Kidney (tissue), 13 donors: ENCODE measurements at regions not wholly inside any gene's neighbourhood (a gene's known extent, or its start where the extent isn't known, plus 50 kb on each side); places are given as distances from the start of the nearest gene placed in this dataset.

ENCODE experiments used
- DNase-seq, 5 donors: peaks; one replicate each; pipeline ENCODE4 v3.0.0-alpha.2; 2013 to 2020
- FAIRE-seq: peaks from 2 replicates; lab custom pipeline; 2012; peaks lifted over from hg19 to GRCh38; lab: Jason Lieb, UNC
- H3K27ac ChIP-seq, 2 donors: one replicate each; pipeline ENCODE4 v1.7.0; 2013; ENCODE audit warnings: low read depth in 2 of 2, low read length in 2 of 2, inconsistent platforms in 1 of 2
- H3K27me3 ChIP-seq: one replicate; pipeline ENCODE4 v1.7.1; 2013; ENCODE audit warnings: low read length, inconsistent platforms; ENCODE audit not compliant: control insufficient read depth, insufficient read depth
- H3K36me3 ChIP-seq, 3 donors: one replicate each; pipeline versions ENCODE4 v1.7.0 to v1.7.1; 2013; ENCODE audit warnings: low read length in 3 of 3, control low read depth in 1 of 3, inconsistent platforms in 1 of 3; ENCODE audit not compliant: insufficient read depth in 3 of 3, control insufficient read depth in 2 of 3
- H3K4me1 ChIP-seq, 3 donors: one replicate each; pipeline versions ENCODE4 v1.7.0 to v1.7.1; 2013; ENCODE audit warnings: low read length in 3 of 3, inconsistent platforms in 1 of 3, low read depth in 1 of 3; ENCODE audit not compliant: control insufficient read depth in 2 of 3, insufficient read depth in 2 of 3
- H3K4me3 ChIP-seq, 3 donors: one replicate each; pipeline versions ENCODE4 v1.7.0 to v1.8.1; 2013; ENCODE audit warnings: low read length in 3 of 3, control low read depth in 1 of 3, inconsistent platforms in 1 of 3
- H3K9ac ChIP-seq, 3 donors: one replicate each; pipeline versions ENCODE4 v1.7.0 to v1.7.1; 2013; ENCODE audit warnings: low read length in 3 of 3, control low read depth in 1 of 3, inconsistent platforms in 1 of 3
- H3K9me3 ChIP-seq, 3 donors: one replicate each; pipeline versions ENCODE4 v1.7.0 to v1.7.1; 2013; ENCODE audit warnings: low read length in 3 of 3, control low read depth in 1 of 3, inconsistent platforms in 1 of 3; ENCODE audit not compliant: control insufficient read depth in 2 of 3, insufficient read depth in 1 of 3
- intact Hi-C: fragments of 100-400 bp; cut with DNase I; formaldehyde crosslinking; loops from one replicate; pipeline ENCODE4 v1.11.1; 2022
- TF ChIP-seq, protein P1 (sequence below): IDR thresholded peaks from 3 replicates; pipeline ENCODE4 v1.5.1; 2012; ENCODE audit warnings: mild to moderate bottlenecking, moderate library complexity, borderline replicate concordance; ENCODE audit not compliant: insufficient read depth; ENCODE audit errors: extremely low read depth
- donor health status: control.
- donor health status: control.
- donor health status: control.
- donor health status: control.
- donor health status: control.
- donor health status: DM: yes; HTN: yes; CAD: no.
- donor health status: Normal renal cell carcinoma (clear cell type).

- Histone ChIP-seq H3K27ac (no peak overlapping the region), H3K27me3 (no peaks in the 10 kb centered on the region), H3K4me1 (peaks cover 0 to 4% (median 0%) of the 10 kb centered on the region in 3 donors), H3K9me3 (no peaks in the 10 kb centered on the region), H3K36me3 (no peaks in the 10 kb centered on the region), H3K9ac (no peak overlapping the region), H3K4me3 (no peak overlapping the region)
- intact Hi-C loops, result no loop called here
- TF ChIP-seq, protein P1, sequence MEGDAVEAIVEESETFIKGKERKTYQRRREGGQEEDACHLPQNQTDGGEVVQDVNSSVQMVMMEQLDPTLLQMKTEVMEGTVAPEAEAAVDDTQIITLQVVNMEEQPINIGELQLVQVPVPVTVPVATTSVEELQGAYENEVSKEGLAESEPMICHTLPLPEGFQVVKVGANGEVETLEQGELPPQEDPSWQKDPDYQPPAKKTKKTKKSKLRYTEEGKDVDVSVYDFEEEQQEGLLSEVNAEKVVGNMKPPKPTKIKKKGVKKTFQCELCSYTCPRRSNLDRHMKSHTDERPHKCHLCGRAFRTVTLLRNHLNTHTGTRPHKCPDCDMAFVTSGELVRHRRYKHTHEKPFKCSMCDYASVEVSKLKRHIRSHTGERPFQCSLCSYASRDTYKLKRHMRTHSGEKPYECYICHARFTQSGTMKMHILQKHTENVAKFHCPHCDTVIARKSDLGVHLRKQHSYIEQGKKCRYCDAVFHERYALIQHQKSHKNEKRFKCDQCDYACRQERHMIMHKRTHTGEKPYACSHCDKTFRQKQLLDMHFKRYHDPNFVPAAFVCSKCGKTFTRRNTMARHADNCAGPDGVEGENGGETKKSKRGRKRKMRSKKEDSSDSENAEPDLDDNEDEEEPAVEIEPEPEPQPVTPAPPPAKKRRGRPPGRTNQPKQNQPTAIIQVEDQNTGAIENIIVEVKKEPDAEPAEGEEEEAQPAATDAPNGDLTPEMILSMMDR, result no peak
- FAIRE-seq (no peak), DNase-seq (no peak)
Measured at GRCh38 chr16:13429416-13429815, 490.5 kb upstream of the ERCC4 start.

DNA sequence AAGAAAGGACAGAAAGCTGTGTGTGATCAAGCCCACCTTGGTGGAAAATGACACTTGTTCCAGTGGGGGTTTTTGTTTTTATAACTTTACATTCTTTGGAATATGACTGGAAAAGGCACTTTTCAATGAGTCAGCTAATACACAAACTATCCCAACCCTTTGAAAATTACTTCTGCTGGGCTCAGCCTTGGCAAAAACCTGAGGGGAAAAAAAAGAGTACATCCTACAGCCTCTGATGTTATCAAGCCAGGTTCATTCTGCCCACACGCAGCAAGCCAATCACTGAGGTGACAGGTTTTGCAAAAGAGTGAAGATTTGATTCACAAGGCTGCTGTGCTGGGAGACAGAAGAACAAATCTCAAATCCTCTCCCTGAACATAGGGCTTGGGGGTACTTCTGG, 484.5 kb upstream of the ERCC4 start:
- Histone ChIP-seq H3K36me3 (no peaks in the 10 kb centered on the region), H3K27ac (peak overlapping the region; percentile 88 to 94), H3K9me3 (no peaks in the 10 kb centered on the region), H3K4me3 (peak overlapping the region in 1 of 3 donors; percentile 19), H3K9ac (peak overlapping the region in 1 of 3 donors; percentile 53), H3K4me1 (peaks cover 4 to 19% (median 11%) of the 10 kb centered on the region in 3 donors), H3K27me3 (no peaks in the 10 kb centered on the region)
- intact Hi-C loops, result no loop called here
- FAIRE-seq (no peak), DNase-seq (peak in 1 of 5 donors; percentile 22)
- TF ChIP-seq, protein P1, result no peak

- H3K4me1 ChIP-seq, result peaks cover 4 to 19% (median 11%) of the 10 kb centered on the region in 3 donors
- no peaks in the 10 kb centered on the region for H3K27me3 ChIP-seq
- FAIRE-seq, result no peak
Measured at GRCh38 chr16:13435873-13436474, 484.0 kb upstream of the ERCC4 start.

More at GRCh38 chr16:13435873-13436474, 484.0 kb upstream of the ERCC4 start:
- intact Hi-C loops, result no loop called here
- Histone ChIP-seq H3K4me3 (peak overlapping the region in 1 of 3 donors; percentile 19), H3K9ac (peak overlapping the region in 2 of 3 donors; percentile 6 to 53), H3K27ac (peak overlapping the region; percentile 88 to 94), H3K36me3 (no peaks in the 10 kb centered on the region), H3K9me3 (no peaks in the 10 kb centered on the region)
- DNase-seq, result peak in 1 of 5 donors; percentile 14
- TF ChIP-seq, protein P1, result no peak
